Panc1 (cell line): ENCODE measurements at regions not wholly inside any gene's neighbourhood (a gene's known extent, or its start where the extent isn't known, plus 50 kb on each side); places are given as distances from the start of the nearest gene placed in this dataset.

Experiments
- ATAC-seq: fragments of 200-7000 bp; cut with Tn5 transposase; 2 replicates; pipeline ENCODE4 v1.9.1; 2020; ENCODE audit warnings: mild to moderate bottlenecking, moderate library complexity
- BruUV-seq: library from RNA; stranded (reverse); fragments of 400-500 nt; replicated peaks from 2 replicates; lab custom pipeline; 2021; lab: Mats Ljungman, UMichigan
- CTCF ChIA-PET: fragments of 300-600 bp; sonication (Branson Sonifier 250); formaldehyde crosslinking; loops from one replicate; lab custom pipeline; 2022; ENCODE audit warnings: antibody characterized with exemption; lab: Charles Lee
- POLR2A ChIA-PET: fragments of 300-600 bp; sonication (Branson Sonifier 250); formaldehyde crosslinking; loops from one replicate; lab custom pipeline; 2022; ENCODE audit warnings: antibody characterized with exemption; lab: Charles Lee
- DNase-seq: peaks from one replicate; pipeline ENCODE4 v3.0.0-alpha.2; 2010; ENCODE audit warnings: low read depth, low spot score
- H3K27ac ChIP-seq: 2 replicates; pipeline ENCODE4 v1.5.1; 2011; ENCODE audit warnings: mild to moderate bottlenecking, low read length, inconsistent platforms
- H3K27me3 ChIP-seq: fragments of 200-500 bp; sonication (Bioruptor generic); 2 replicates; pipeline ENCODE4 v1.6.0; 2014; ENCODE audit warnings: low read length, inconsistent platforms; ENCODE audit not compliant: control insufficient read depth, insufficient read depth
- H3K36me3 ChIP-seq: fragments of 200-500 bp; sonication (Bioruptor generic); 2 replicates; pipeline ENCODE4 v1.5.1; 2014; ENCODE audit warnings: inconsistent platforms, mild to moderate bottlenecking, low read length, moderate library complexity; ENCODE audit not compliant: control insufficient read depth, insufficient read depth
- H3K4me1 ChIP-seq: 2 replicates; pipeline ENCODE4 v1.5.1; 2011; ENCODE audit warnings: inconsistent platforms, mild to moderate bottlenecking, low read length, moderate library complexity; ENCODE audit not compliant: control insufficient read depth, insufficient read depth
- H3K4me3 ChIP-seq, 2 experiments: 2 replicates each; pipeline ENCODE4 v1.5.1; 2011 to 2012; ENCODE audit warnings: low read depth in 2 of 2, low read length in 2 of 2, mild to moderate bottlenecking in 2 of 2, inconsistent platforms in 1 of 2, moderate library complexity in 1 of 2
- H3K9me3 ChIP-seq: fragments of 200-500 bp; sonication (Bioruptor generic); 2 replicates; pipeline ENCODE4 v1.5.1; 2014; ENCODE audit warnings: low read depth, mild to moderate bottlenecking, inconsistent platforms, low read length, moderate library complexity; ENCODE audit not compliant: control insufficient read depth, insufficient read depth
- CTCF ChIP-seq: fragments of 450-650 bp; IDR thresholded peaks from 2 replicates; pipeline ENCODE4 v1.5.1; 2017; ENCODE audit warnings: mild to moderate bottlenecking
- POLR2AphosphoS5 ChIP-seq: IDR thresholded peaks from 2 replicates; pipeline ENCODE4 v1.6.1; 2012; ENCODE audit warnings: mild to moderate bottlenecking, low read depth, low read length, moderate library complexity
- REST ChIP-seq, 2 experiments: IDR thresholded peaks; 2 replicates each; pipeline ENCODE4 v1.6.1; 2011 to 2012; ENCODE audit warnings: low read depth in 2 of 2, control low read depth in 1 of 2, low read length in 1 of 2, mild to moderate bottlenecking in 1 of 2, moderate library complexity in 1 of 2; ENCODE audit not compliant: insufficient read depth in 1 of 2
- SIN3A ChIP-seq: IDR thresholded peaks from 2 replicates; pipeline ENCODE4 v1.6.1; 2012; ENCODE audit warnings: low read depth, mild to moderate bottlenecking, low read length, moderate library complexity, borderline replicate concordance; ENCODE audit not compliant: insufficient read depth
- TCF7L2 ChIP-seq: IDR thresholded peaks from 2 replicates; pipeline ENCODE4 v1.6.1; 2011; ENCODE audit warnings: mild to moderate bottlenecking, low read depth, low read length, inconsistent platforms
- in situ Hi-C: cut with HindIII; loops from 2 replicates; pipeline ENCODE4 v1.10.0; 2016; ENCODE audit warnings: low sequenced_read_pairs, low pct_unique_long_range_greater_than_20kb
- intact Hi-C: fragments of 100-400 bp; cut with micrococcal nuclease; formaldehyde crosslinking; loops from one replicate; pipeline ENCODE4 v1.10.0; 2022; ENCODE audit not compliant: unreplicated experiment

DNA sequence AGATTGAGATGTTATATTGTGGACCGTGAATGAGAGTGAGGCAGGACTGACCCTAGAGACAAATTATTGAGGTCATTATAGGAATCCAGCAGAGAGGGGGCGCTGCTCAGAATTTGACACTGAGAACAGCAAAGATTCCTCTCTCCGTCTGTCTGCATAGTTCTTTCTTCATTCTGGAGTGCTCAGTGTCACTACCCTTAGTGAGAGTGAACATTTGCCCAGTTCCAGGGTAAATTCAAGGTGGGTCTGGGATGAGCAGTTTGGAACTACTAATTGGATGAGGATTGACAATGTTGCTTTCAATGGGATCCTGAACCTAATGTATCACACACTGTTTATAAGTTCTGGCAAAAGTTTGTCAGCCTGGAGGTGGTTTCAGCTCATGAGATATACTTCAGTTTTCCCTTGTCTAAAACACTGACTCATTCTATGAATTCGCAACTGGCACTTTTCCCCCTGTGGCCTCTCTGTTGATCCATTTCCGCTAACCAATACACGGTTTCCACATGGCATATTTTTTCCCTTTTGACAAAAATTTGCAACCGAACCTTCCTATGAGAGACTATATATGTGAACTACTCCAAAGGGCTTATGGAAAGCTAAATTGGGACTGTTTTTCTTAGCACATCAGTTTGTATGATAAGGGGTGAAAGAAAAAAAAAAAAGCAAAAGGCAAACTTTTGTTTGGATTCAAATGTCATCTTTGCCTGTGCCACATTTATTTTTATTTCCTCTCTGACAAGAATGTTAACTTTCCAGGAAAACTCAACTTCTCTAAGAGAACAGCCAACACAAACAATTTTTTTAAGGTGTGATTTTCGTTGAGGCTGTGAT lies 1240.7 kb upstream of the WWC1 start:
- Histone ChIP-seq H3K4me1 (no peaks in the 10 kb centered on the region), H3K9me3 (no peaks in the 10 kb centered on the region), H3K4me3 (no peak overlapping the region), H3K27ac (no peak overlapping the region), H3K36me3 (no peaks in the 10 kb centered on the region), H3K27me3 (no peaks in the 10 kb centered on the region)
- POLR2A ChIA-PET, result no interaction called here
- ATAC-seq (no peak), DNase-seq (no peak)
- no TSS peak for BruUV-seq
- CTCF ChIA-PET, result no interaction called here
- intact Hi-C loops, result no loop called here
- in situ Hi-C loops, result no loop called here
- TF ChIP-seq POLR2AphosphoS5, result no peak
- TF ChIP-seq TCF7L2, result no peak

DNA sequence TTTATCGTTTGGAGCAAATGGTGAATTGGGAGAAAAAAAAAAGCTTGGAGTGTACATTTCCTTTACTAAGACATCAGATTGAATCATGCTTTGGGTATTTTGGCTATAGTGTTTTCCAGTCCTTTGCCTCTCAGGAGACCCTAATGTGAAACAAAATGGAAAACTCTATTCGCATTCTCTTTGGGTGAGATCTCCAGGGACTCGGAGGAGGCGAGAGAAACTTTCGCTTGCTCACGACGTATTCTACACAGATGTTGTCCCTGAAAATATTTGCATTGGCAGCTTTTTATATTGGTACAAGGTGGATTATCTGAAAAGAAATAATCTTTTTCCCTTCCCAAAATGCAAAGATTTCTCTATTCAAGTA lies 1240.1 kb upstream of the WWC1 start:
- ATAC-seq (no peak), DNase-seq (no peak)
- H3K9me3 ChIP-seq, result no peaks in the 10 kb centered on the region
- BruUV-seq, result no TSS peak
- ChIA-PET POLR2A (no interaction called here), CTCF (no interaction called here)
- H3K4me3 ChIP-seq, result no peak overlapping the region
- H3K36me3 ChIP-seq, result no peaks in the 10 kb centered on the region
- no peak overlapping the region for H3K27ac ChIP-seq
- no peaks in the 10 kb centered on the region for H3K4me1 ChIP-seq
- no peaks in the 10 kb centered on the region for H3K27me3 ChIP-seq
- in situ Hi-C loops, result no loop called here
- TF ChIP-seq REST (IDR thresholded peaks at IDR 0.05; ENCODE audit: insufficient read depth in 1 of 2, low read depth in 2 of 2, low read length in 1 of 2) (no peak), TCF7L2 (no peak), POLR2AphosphoS5 (no peak), CTCF (no peak), SIN3A (no peak)
- intact Hi-C loops, result no loop called here

DNA sequence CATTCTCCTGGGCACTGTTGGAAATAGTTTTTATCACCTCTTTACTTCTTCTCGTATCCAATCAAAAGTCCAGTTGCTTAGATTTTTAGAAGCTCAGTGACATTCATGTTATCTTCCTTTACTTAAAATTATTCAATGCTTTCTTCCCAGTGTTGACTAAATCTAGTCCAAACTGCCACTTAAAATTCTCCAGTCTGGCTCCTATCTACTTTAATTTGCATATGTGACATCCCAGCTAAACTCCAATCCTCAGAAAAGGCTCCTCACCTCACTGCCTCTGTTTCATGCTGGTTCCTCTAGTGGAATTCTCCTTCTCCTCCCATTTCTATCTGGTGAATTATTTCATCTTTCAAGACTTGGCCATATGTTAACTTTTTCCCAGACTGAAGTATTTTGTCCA lies 1238.7 kb upstream of the WWC1 start:
- ChIA-PET POLR2A (no interaction called here), CTCF (no interaction called here)
- in situ Hi-C loops, result no loop called here
- no peaks in the 10 kb centered on the region for H3K36me3 ChIP-seq
- no peaks in the 10 kb centered on the region for H3K27me3 ChIP-seq
- no TSS peak for BruUV-seq
- no peak overlapping the region for H3K4me3 ChIP-seq
- ATAC-seq (no peak), DNase-seq (no peak)
- TF ChIP-seq CTCF, result no peak
- TF ChIP-seq TCF7L2, result no peak
- no peak for TF ChIP-seq POLR2AphosphoS5
- TF ChIP-seq SIN3A, result no peak
- no peak for TF ChIP-seq REST (IDR thresholded peaks at IDR 0.05; ENCODE audit: insufficient read depth in 1 of 2, low read depth in 2 of 2, low read length in 1 of 2)
- no peaks in the 10 kb centered on the region for H3K9me3 ChIP-seq
- no peak overlapping the region for H3K27ac ChIP-seq
- intact Hi-C loops, result no loop called here
- no peaks in the 10 kb centered on the region for H3K4me1 ChIP-seq
